A673 (cell line): ENCODE measurements at regions not wholly inside any gene's neighbourhood (a gene's known extent, or its start where the extent isn't known, plus 50 kb on each side); places are given as distances from the start of the nearest gene placed in this dataset.

Source experiments
- BruUV-seq: library from RNA; stranded (reverse); fragments of 400-500 nt; replicated peaks from 2 replicates; lab custom pipeline; 2021; lab: Mats Ljungman, UMichigan
- CTCF ChIA-PET: fragments of 300-600 bp; sonication (Branson Sonifier 250); formaldehyde crosslinking; loops from one replicate; lab custom pipeline; 2022; ENCODE audit warnings: antibody characterized with exemption; lab: Charles Lee
- POLR2A ChIA-PET: fragments of 300-600 bp; sonication (Branson Sonifier 250); formaldehyde crosslinking; loops from one replicate; lab custom pipeline; 2022; ENCODE audit warnings: antibody characterized with exemption; ENCODE audit not compliant: low non-redundant PET; lab: Charles Lee
- DNase-seq: peaks from one replicate; pipeline ENCODE4 v3.0.0-alpha.2; 2015; ENCODE audit warnings: low spot score
- H3K27ac ChIP-seq: fragments of 200-600 bp; sonication (generic); 2 replicates; pipeline ENCODE4 v1.5.1; 2016; ENCODE audit warnings: mixed run types, low read depth, mild to moderate bottlenecking, mixed read lengths, antibody characterized with exemption, low read length; ENCODE audit not compliant: poor library complexity, severe bottlenecking
- H3K27me3 ChIP-seq: fragments of 200-600 bp; sonication (generic); replicated peaks from 2 replicates; pipeline ENCODE4 v1.6.1; 2017; ENCODE audit warnings: mixed run types, low read depth, mild to moderate bottlenecking, mixed read lengths, antibody characterized with exemption, low read length; ENCODE audit not compliant: insufficient read depth, poor library complexity
- H3K36me3 ChIP-seq: fragments of 200-600 bp; sonication (generic); 2 replicates; pipeline ENCODE4 v1.6.1; 2016; ENCODE audit warnings: mixed run types, mild to moderate bottlenecking, mixed read lengths, antibody characterized with exemption, low read length; ENCODE audit not compliant: insufficient read depth, poor library complexity, severe bottlenecking
- H3K4me1 ChIP-seq: fragments of 200-600 bp; sonication (generic); 2 replicates; pipeline ENCODE4 v1.6.1; 2017; ENCODE audit warnings: mixed run types, mild to moderate bottlenecking, mixed read lengths, antibody characterized with exemption, low read length; ENCODE audit not compliant: insufficient read depth, poor library complexity, severe bottlenecking
- H3K4me3 ChIP-seq: fragments of 200-600 bp; sonication (generic); 2 replicates; pipeline ENCODE4 v1.5.1; 2016; ENCODE audit warnings: low read depth, mixed run types, mild to moderate bottlenecking, mixed read lengths, low read length; ENCODE audit not compliant: poor library complexity, severe bottlenecking
- H3K9me3 ChIP-seq: fragments of 200-600 bp; sonication (generic); 2 replicates; pipeline ENCODE4 v1.6.1; 2016; ENCODE audit warnings: mixed run types, low read depth, mild to moderate bottlenecking, mixed read lengths, antibody characterized with exemption, low read length; ENCODE audit not compliant: poor library complexity, severe bottlenecking
- EZH2 ChIP-seq: fragments of 200-600 bp; sonication (generic); IDR thresholded peaks from 2 replicates; pipeline ENCODE4 v1.6.1; 2017; ENCODE audit warnings: borderline replicate concordance, low read depth, mild to moderate bottlenecking, mixed read lengths, antibody characterized with exemption, low read length; ENCODE audit not compliant: poor library complexity, severe bottlenecking
- intact Hi-C: fragments of 100-400 bp; cut with micrococcal nuclease; formaldehyde crosslinking; loops from one replicate; pipeline ENCODE4 v1.10.0; 2022; ENCODE audit not compliant: unreplicated experiment
- TF ChIP-seq, protein P1 (sequence below): fragments of 300-800, 200-600 bp; sonication (generic); conservative IDR thresholded peaks from 2 replicates; pipeline ENCODE4 v1.5.1; 2017; ENCODE audit warnings: low read depth, mild to moderate bottlenecking, antibody characterized with exemption, low read length, moderate library complexity, mixed read lengths

DNA sequence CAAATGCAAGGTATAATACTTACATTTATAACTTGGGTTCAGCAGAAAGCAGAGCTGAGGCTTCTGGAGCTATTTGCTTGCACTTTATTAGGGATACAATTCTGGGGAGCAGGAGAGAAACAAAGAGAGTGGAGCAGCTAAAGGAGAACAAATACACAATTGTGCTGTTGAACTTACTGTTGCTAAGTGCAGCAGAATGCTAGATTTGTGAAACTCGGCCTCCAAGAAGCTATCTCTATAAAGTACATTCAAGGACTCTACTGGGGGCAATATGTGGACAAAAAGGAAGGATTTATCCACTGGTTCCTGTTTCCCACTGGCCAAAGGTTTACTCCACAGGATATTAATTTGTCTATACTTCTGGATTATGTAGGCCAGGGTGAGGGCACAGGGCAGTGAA lies 86.8 kb downstream of the PPP1R2C start:
- intact Hi-C loops: no loop called here
- Histone ChIP-seq H3K36me3 (no peaks in the 10 kb centered on the region), H3K27ac (no peak overlapping the region), H3K4me3 (no peak overlapping the region), H3K9me3 (no peaks in the 10 kb centered on the region), H3K27me3 (no peaks in the 10 kb centered on the region), H3K4me1 (no peaks in the 10 kb centered on the region)
- no TSS peak for BruUV-seq
- CTCF ChIA-PET: no interaction called here
- no peak for DNase-seq
- POLR2A ChIA-PET: no interaction called here
- TF ChIP-seq, protein P1, sequence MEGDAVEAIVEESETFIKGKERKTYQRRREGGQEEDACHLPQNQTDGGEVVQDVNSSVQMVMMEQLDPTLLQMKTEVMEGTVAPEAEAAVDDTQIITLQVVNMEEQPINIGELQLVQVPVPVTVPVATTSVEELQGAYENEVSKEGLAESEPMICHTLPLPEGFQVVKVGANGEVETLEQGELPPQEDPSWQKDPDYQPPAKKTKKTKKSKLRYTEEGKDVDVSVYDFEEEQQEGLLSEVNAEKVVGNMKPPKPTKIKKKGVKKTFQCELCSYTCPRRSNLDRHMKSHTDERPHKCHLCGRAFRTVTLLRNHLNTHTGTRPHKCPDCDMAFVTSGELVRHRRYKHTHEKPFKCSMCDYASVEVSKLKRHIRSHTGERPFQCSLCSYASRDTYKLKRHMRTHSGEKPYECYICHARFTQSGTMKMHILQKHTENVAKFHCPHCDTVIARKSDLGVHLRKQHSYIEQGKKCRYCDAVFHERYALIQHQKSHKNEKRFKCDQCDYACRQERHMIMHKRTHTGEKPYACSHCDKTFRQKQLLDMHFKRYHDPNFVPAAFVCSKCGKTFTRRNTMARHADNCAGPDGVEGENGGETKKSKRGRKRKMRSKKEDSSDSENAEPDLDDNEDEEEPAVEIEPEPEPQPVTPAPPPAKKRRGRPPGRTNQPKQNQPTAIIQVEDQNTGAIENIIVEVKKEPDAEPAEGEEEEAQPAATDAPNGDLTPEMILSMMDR: no peak
- TF ChIP-seq EZH2: no peak

DNA sequence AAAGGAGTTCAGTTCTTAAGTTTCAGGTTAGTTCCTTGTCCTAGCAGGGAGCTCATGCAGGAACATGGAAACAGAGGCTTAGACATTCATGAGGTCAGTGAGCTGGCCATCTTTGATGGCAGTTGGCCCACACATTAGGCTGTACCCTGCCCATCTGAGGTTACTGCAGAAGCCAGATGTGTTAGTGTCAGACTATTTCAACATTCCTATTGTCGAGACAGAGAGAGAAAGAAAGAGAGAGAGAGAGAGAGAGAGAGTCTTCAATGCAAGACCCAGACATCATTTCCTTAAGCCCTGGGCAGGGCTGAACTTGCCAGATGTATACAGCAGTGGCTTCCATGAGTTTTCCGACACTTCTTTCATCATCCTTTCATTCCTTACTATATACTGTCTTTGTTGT lies 91.3 kb downstream of the PPP1R2C start:
- Histone ChIP-seq H3K36me3 (no peaks in the 10 kb centered on the region), H3K4me3 (no peak overlapping the region), H3K27me3 (no peaks in the 10 kb centered on the region), H3K27ac (no peak overlapping the region), H3K9me3 (no peaks in the 10 kb centered on the region), H3K4me1 (no peaks in the 10 kb centered on the region)
- no TSS peak for BruUV-seq
- no peak for TF ChIP-seq EZH2
- TF ChIP-seq, protein P1: no peak
- intact Hi-C loops: no loop called here
- no peak for DNase-seq
- ChIA-PET CTCF (no interaction called here), POLR2A (no interaction called here)

DNA sequence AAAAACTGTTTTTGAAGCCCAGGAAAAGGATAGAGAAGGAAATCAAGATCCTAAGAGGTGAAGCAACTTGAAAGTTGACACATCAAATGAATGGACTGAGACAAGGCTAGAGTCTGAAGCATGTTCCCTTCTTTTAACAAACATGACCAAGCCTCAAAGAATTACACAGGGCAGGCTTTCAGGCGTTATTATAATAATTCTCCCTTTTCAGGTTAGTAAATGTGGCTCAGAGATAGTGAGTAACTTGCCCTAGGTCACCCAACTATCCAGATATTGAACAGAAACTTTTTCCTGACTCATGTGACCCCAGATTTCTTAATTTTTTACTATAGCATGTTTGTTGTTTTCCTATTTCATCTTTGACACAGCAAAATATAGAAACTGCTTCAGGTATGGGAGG lies 91.7 kb downstream of the PPP1R2C start:
- no peaks in the 10 kb centered on the region for H3K36me3 ChIP-seq
- no peaks in the 10 kb centered on the region for H3K27me3 ChIP-seq
- intact Hi-C loops: no loop called here
- ChIA-PET POLR2A (no interaction called here), CTCF (no interaction called here)
- no TSS peak for BruUV-seq
- H3K4me1 ChIP-seq: no peaks in the 10 kb centered on the region
- H3K27ac ChIP-seq: no peak overlapping the region
- no peak for TF ChIP-seq EZH2
- TF ChIP-seq, protein P1: no peak
- no peak overlapping the region for H3K4me3 ChIP-seq
- DNase-seq: no peak
- H3K9me3 ChIP-seq: no peaks in the 10 kb centered on the region
